GM19238 (cell line): ENCODE measurements at regions not wholly inside any gene's neighbourhood (a gene's known extent, or its start where the extent isn't known, plus 50 kb on each side); places are given as distances from the start of the nearest gene placed in this dataset.
A peak's percentile ranks its signal among the peaks of the same experiment; 100 is the strongest.
"Not testable (repeated sequence)": the region's sequence is repeated elsewhere in the genome, so short reads cannot be mapped to it uniquely, and the experiment has no call there.

Experiments used
- DNase-seq: peaks from one replicate; pipeline ENCODE4 v3.0.0; 2011; ENCODE audit warnings: low spot score; ENCODE audit not compliant: insufficient read length

GRCh38 chr10:52961323-52961722 is 188.7 kb upstream of the MBL2 start:
- DNase-seq: no peak

- DNase-seq: no peak
Observed at GRCh38 chr10:52959810-52960209, 187.2 kb upstream of the MBL2 start.

- no peak for DNase-seq
Observed at GRCh38 chr10:52956861-52957260, 184.3 kb upstream of the MBL2 start.

GRCh38 chr10:52956461-52956860 is 183.9 kb upstream of the MBL2 start:
- DNase-seq: no peak

- no peak for DNase-seq
Observed at GRCh38 chr10:52955337-52955736, 182.8 kb upstream of the MBL2 start.

- no peak for DNase-seq
Observed at GRCh38 chr10:52954407-52954806, 181.8 kb upstream of the MBL2 start.

- no peak for DNase-seq
Observed at GRCh38 chr10:52952391-52953055, 179.9 kb upstream of the MBL2 start.

- peak; percentile 22 for DNase-seq
Observed at GRCh38 chr10:52951824-52952223, 179.2 kb upstream of the MBL2 start.

GRCh38 chr10:52950578-52950977 is 178.0 kb upstream of the MBL2 start:
- no peak for DNase-seq

GRCh38 chr10:52949899-52950298 is 177.3 kb upstream of the MBL2 start:
- DNase-seq: no peak

- DNase-seq: no peak
Observed at GRCh38 chr10:52946486-52946885, 173.9 kb upstream of the MBL2 start.

GRCh38 chr10:52945521-52945920 is 172.9 kb upstream of the MBL2 start:
- DNase-seq: not testable (repeated sequence)

- no peak for DNase-seq
Observed at GRCh38 chr10:52940921-52941320, 168.3 kb upstream of the MBL2 start.

GRCh38 chr10:52939894-52940293 is 167.3 kb upstream of the MBL2 start:
- no peak for DNase-seq

- DNase-seq: no peak
Observed at GRCh38 chr10:52933748-52934147, 161.2 kb upstream of the MBL2 start.

- DNase-seq: no peak
Observed at GRCh38 chr10:52927678-52928077, 155.1 kb upstream of the MBL2 start.

GRCh38 chr10:52923520-52923919 is 150.9 kb upstream of the MBL2 start:
- DNase-seq: no peak

- DNase-seq: no peak
Observed at GRCh38 chr10:52918714-52919305, 146.2 kb upstream of the MBL2 start.

- no peak for DNase-seq
Observed at GRCh38 chr10:52915391-52915790, 142.8 kb upstream of the MBL2 start.

- no peak for DNase-seq
Observed at GRCh38 chr10:52911163-52911562, 138.6 kb upstream of the MBL2 start.

GRCh38 chr10:52908478-52908877 is 135.9 kb upstream of the MBL2 start:
- DNase-seq: no peak

GRCh38 chr10:52906046-52906445 is 133.5 kb upstream of the MBL2 start:
- DNase-seq: no peak

- DNase-seq: no peak
Observed at GRCh38 chr10:52903397-52903938, 130.9 kb upstream of the MBL2 start.
